ENCODE measurements at regions not wholly inside any gene's neighbourhood (a gene's known extent, or its start where the extent isn't known, plus 50 kb on each side); places are given as distances from the start of the nearest gene placed in this dataset.

- no peak for DNase-seq (ENCODE audit: low read depth)
These were observed 518.4 kb upstream of the CAMK1G start for GRCh38 chr1:209064850-209065706.

GRCh38 chr1:209072481-209072880, 511.0 kb upstream of the CAMK1G start:
- peak; percentile 42 for DNase-seq (ENCODE audit: low read depth)

- DNase-seq (ENCODE audit: low read depth) = no peak
These were observed 509.6 kb upstream of the CAMK1G start for GRCh38 chr1:209073879-209074278.

- no peak for DNase-seq (ENCODE audit: low read depth)
These were observed 508.8 kb upstream of the CAMK1G start for GRCh38 chr1:209074575-209075250.

- DNase-seq (ENCODE audit: low read depth) = no peak
These were observed 506.8 kb upstream of the CAMK1G start for GRCh38 chr1:209076688-209077087.

- DNase-seq (ENCODE audit: low read depth) = no peak
These were observed 503.2 kb upstream of the CAMK1G start for GRCh38 chr1:209080170-209080781.

GRCh38 chr1:209086486-209087192, 496.9 kb upstream of the CAMK1G start:
- DNase-seq (ENCODE audit: low read depth) = no peak

GRCh38 chr1:209094384-209094783, 489.1 kb upstream of the CAMK1G start:
- DNase-seq (ENCODE audit: low read depth) = no peak

GRCh38 chr1:209095627-209096595, 487.6 kb upstream of the CAMK1G start:
- DNase-seq (ENCODE audit: low read depth) = peak; percentile 75

- DNase-seq (ENCODE audit: low read depth) = no peak
These were observed 483.1 kb upstream of the CAMK1G start for GRCh38 chr1:209100460-209100859.

GRCh38 chr1:209101106-209101505, 482.4 kb upstream of the CAMK1G start:
- no peak for DNase-seq (ENCODE audit: low read depth)

- no peak for DNase-seq (ENCODE audit: low read depth)
These were observed 481.4 kb upstream of the CAMK1G start for GRCh38 chr1:209102120-209102519.

- no peak for DNase-seq (ENCODE audit: low read depth)
These were observed 481.0 kb upstream of the CAMK1G start for GRCh38 chr1:209102531-209102930.

GRCh38 chr1:209103092-209103491, 480.4 kb upstream of the CAMK1G start:
- DNase-seq (ENCODE audit: low read depth) = no peak

GRCh38 chr1:209104646-209105045, 478.9 kb upstream of the CAMK1G start:
- no peak for DNase-seq (ENCODE audit: low read depth)

- DNase-seq (ENCODE audit: low read depth) = no peak
These were observed 477.8 kb upstream of the CAMK1G start for GRCh38 chr1:209105701-209106100.

- DNase-seq (ENCODE audit: low read depth) = peak; percentile 7
These were observed 477.2 kb upstream of the CAMK1G start for GRCh38 chr1:209106237-209106741.

- no peak for DNase-seq (ENCODE audit: low read depth)
These were observed 476.7 kb upstream of the CAMK1G start for GRCh38 chr1:209106861-209107260.

GRCh38 chr1:209107535-209107934, 476.0 kb upstream of the CAMK1G start:
- no peak for DNase-seq (ENCODE audit: low read depth)

GRCh38 chr1:209109001-209109785, 474.3 kb upstream of the CAMK1G start:
- DNase-seq (ENCODE audit: low read depth) = no peak
